Right hindlimb (tissue), 1 donor: ENCODE measurements at regions not wholly inside any gene's neighbourhood (a gene's known extent, or its start where the extent isn't known, plus 50 kb on each side); places are given as distances from the start of the nearest gene placed in this dataset.

Source experiments
- DNase-seq: peaks from one replicate; pipeline ENCODE4 v3.0.0-alpha.2; 2018

GRCh38 chr6:99138445-99138844, 190.7 kb upstream of the FBXL4 start:
- DNase-seq, result no peak

- DNase-seq, result no peak
Measured at GRCh38 chr6:99137314-99137713, 189.6 kb upstream of the FBXL4 start.

- DNase-seq, result no peak
Measured at GRCh38 chr6:99136488-99136887, 188.7 kb upstream of the FBXL4 start.

- DNase-seq, result no peak
Measured at GRCh38 chr6:99132026-99132635, 184.4 kb upstream of the FBXL4 start.

- DNase-seq, result no peak
Measured at GRCh38 chr6:99130897-99131873, 183.4 kb upstream of the FBXL4 start.

GRCh38 chr6:99129835-99130234, 182.1 kb upstream of the FBXL4 start:
- no peak for DNase-seq

- DNase-seq, result no peak
Measured at GRCh38 chr6:99121748-99122147, 174.0 kb upstream of the FBXL4 start.

GRCh38 chr6:99120641-99121040, 172.9 kb upstream of the FBXL4 start:
- no peak for DNase-seq

GRCh38 chr6:99119109-99120031, 171.6 kb upstream of the FBXL4 start:
- DNase-seq, result no peak

GRCh38 chr6:99114769-99115406, 167.1 kb upstream of the FBXL4 start:
- DNase-seq, result no peak

GRCh38 chr6:99111590-99111989, 163.8 kb upstream of the FBXL4 start:
- DNase-seq, result no peak

- no peak for DNase-seq
Measured at GRCh38 chr6:99110029-99110428, 162.3 kb upstream of the FBXL4 start.

GRCh38 chr6:99104218-99104617, 156.5 kb upstream of the FBXL4 start:
- DNase-seq, result no peak

GRCh38 chr6:99099243-99099642, 151.5 kb upstream of the FBXL4 start:
- no peak for DNase-seq

GRCh38 chr6:99096170-99096569, 148.4 kb upstream of the FBXL4 start:
- DNase-seq, result no peak

GRCh38 chr6:99093456-99094190, 145.9 kb upstream of the FBXL4 start:
- DNase-seq, result no peak

- DNase-seq, result no peak
Measured at GRCh38 chr6:99092461-99092860, 144.7 kb upstream of the FBXL4 start.

- DNase-seq, result no peak
Measured at GRCh38 chr6:99091985-99092384, 144.2 kb upstream of the FBXL4 start.

GRCh38 chr6:99080191-99080590, 132.4 kb upstream of the FBXL4 start:
- DNase-seq, result no peak

GRCh38 chr6:99079058-99079457, 131.3 kb upstream of the FBXL4 start:
- no peak for DNase-seq

GRCh38 chr6:99073223-99073622, 125.5 kb upstream of the FBXL4 start:
- DNase-seq, result no peak

- DNase-seq, result no peak
Measured at GRCh38 chr6:99066044-99066443, 118.3 kb upstream of the FBXL4 start.
